ENCODE measurements at regions not wholly inside any gene's neighbourhood (a gene's known extent, or its start where the extent isn't known, plus 50 kb on each side); places are given as distances from the start of the nearest gene placed in this dataset.
"Not testable (repeated sequence)": the region's sequence is repeated elsewhere in the genome, so short reads cannot be mapped to it uniquely, and the experiment has no call there.

- no peak for ATAC-seq (ENCODE audit: poor library complexity)
- no peaks in the 10 kb centered on the region for H3K4me1 ChIP-seq (ENCODE audit: insufficient read depth, low read length)
- peaks cover 0 to 7% of the 10 kb centered on the region in 2 experiments for H3K9me3 ChIP-seq (ENCODE audit: control insufficient read depth in 1 of 2, insufficient read depth in 1 of 2, low read length in 2 of 2)
- H3K27ac Mint-ChIP-seq, result no peak overlapping the region
- H3K4me3 Mint-ChIP-seq, result no peak overlapping the region
- H3K4me1 Mint-ChIP-seq (ENCODE audit: low read depth), result no peaks in the 10 kb centered on the region
- no peak overlapping the region for H3K4me3 ChIP-seq (ENCODE audit: low read length)
- H3K36me3 ChIP-seq (ENCODE audit: insufficient read depth, low read length), result no peaks in the 10 kb centered on the region
- ChIA-PET CTCF (no interaction called here), POLR2A (no interaction called here)
- H3K9me3 Mint-ChIP-seq, result no peaks in the 10 kb centered on the region
- TF ChIP-seq, protein P1, sequence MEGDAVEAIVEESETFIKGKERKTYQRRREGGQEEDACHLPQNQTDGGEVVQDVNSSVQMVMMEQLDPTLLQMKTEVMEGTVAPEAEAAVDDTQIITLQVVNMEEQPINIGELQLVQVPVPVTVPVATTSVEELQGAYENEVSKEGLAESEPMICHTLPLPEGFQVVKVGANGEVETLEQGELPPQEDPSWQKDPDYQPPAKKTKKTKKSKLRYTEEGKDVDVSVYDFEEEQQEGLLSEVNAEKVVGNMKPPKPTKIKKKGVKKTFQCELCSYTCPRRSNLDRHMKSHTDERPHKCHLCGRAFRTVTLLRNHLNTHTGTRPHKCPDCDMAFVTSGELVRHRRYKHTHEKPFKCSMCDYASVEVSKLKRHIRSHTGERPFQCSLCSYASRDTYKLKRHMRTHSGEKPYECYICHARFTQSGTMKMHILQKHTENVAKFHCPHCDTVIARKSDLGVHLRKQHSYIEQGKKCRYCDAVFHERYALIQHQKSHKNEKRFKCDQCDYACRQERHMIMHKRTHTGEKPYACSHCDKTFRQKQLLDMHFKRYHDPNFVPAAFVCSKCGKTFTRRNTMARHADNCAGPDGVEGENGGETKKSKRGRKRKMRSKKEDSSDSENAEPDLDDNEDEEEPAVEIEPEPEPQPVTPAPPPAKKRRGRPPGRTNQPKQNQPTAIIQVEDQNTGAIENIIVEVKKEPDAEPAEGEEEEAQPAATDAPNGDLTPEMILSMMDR (IDR thresholded peaks at IDR 0.05), result no peak
- no peak overlapping the region for H3K27ac ChIP-seq (ENCODE audit: low read depth in 1 of 2, low read length in 2 of 2)
- H3K27me3 Mint-ChIP-seq, result peaks cover 7% of the 10 kb centered on the region
- intact Hi-C loops (cut with DNase I, micrococcal nuclease), result no loop called here
- no peak for DNase-seq
- no peaks in the 10 kb centered on the region for H3K36me3 Mint-ChIP-seq (ENCODE audit: low read depth)
- no peaks in the 10 kb centered on the region for H3K27me3 ChIP-seq (ENCODE audit: control insufficient read depth in 1 of 2, insufficient read depth in 2 of 2, low read length in 2 of 2)
These were observed 368.4 kb downstream of the PRDM5 start for GRCh38 chr4:120554086-120554485.

- H3K27me3 Mint-ChIP-seq; H3K27ac Mint-ChIP-seq; H3K4me3 ChIP-seq (ENCODE audit: low read length); H3K27me3 ChIP-seq (ENCODE audit: control insufficient read depth in 1 of 2, insufficient read depth in 2 of 2, low read length in 2 of 2); CTCF ChIA-PET; H3K36me3 Mint-ChIP-seq (ENCODE audit: low read depth); ATAC-seq (ENCODE audit: poor library complexity); H3K4me3 Mint-ChIP-seq; H3K4me1 Mint-ChIP-seq (ENCODE audit: low read depth); H3K9me3 Mint-ChIP-seq; intact Hi-C loops (cut with DNase I, micrococcal nuclease); H3K9me3 ChIP-seq (ENCODE audit: control insufficient read depth in 1 of 2, insufficient read depth in 1 of 2, low read length in 2 of 2); POLR2A ChIA-PET; H3K27ac ChIP-seq (ENCODE audit: low read depth in 1 of 2, low read length in 2 of 2); DNase-seq; H3K36me3 ChIP-seq (ENCODE audit: insufficient read depth, low read length); H3K4me1 ChIP-seq (ENCODE audit: insufficient read depth, low read length): not testable (repeated sequence)
These were observed 371.8 kb downstream of the PRDM5 start for GRCh38 chr4:120550624-120551220.

DNA sequence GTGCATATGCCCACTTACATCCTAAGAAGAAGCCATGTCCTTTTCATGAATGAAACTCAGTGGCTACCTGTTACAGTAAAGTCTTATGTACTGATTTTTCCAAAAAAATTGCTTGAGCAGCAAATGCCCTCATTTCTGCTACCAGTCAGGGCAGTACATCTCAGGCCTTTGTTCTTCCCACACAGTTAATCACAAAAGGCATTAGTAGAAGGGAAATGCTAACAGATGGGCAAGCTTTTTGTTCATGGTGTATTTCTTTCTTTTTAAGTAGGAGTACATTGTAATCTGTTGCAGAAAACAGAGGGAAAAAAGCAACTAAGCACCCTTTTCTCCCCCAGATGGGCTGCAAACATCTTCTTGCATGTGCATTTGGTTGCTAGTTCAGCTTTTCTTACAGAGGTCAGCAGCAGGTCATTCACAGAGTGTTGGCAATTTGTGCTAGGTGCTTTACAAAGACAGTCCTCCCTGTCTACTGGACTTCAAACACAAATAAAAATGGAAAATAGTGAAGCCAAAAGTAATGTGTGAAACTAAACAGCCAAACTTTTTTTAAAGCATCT is 373.4 kb downstream of the PRDM5 start:
- Mint-ChIP-seq H3K4me1 (ENCODE audit: low read depth) (no peaks in the 10 kb centered on the region), H3K27me3 (no peaks in the 10 kb centered on the region), H3K4me3 (no peak overlapping the region), H3K36me3 (ENCODE audit: low read depth) (no peaks in the 10 kb centered on the region), H3K27ac (no peak overlapping the region), H3K9me3 (no peaks in the 10 kb centered on the region)
- no peak overlapping the region for H3K4me3 ChIP-seq (ENCODE audit: low read length)
- H3K9me3 ChIP-seq (ENCODE audit: control insufficient read depth in 1 of 2, insufficient read depth in 1 of 2, low read length in 2 of 2), result peaks cover 0 to 7% of the 10 kb centered on the region in 2 experiments
- ChIA-PET CTCF (no interaction called here), POLR2A (no interaction called here)
- TF ChIP-seq, protein P1 (IDR thresholded peaks at IDR 0.05), result no peak
- H3K27me3 ChIP-seq (ENCODE audit: control insufficient read depth in 1 of 2, insufficient read depth in 2 of 2, low read length in 2 of 2), result no peaks in the 10 kb centered on the region
- ATAC-seq (ENCODE audit: poor library complexity), result no peak
- intact Hi-C loops (cut with DNase I, micrococcal nuclease), result no loop called here
- DNase-seq, result no peak
- H3K4me1 ChIP-seq (ENCODE audit: insufficient read depth, low read length), result no peaks in the 10 kb centered on the region
- H3K36me3 ChIP-seq (ENCODE audit: insufficient read depth, low read length), result no peaks in the 10 kb centered on the region
- H3K27ac ChIP-seq (ENCODE audit: low read depth in 1 of 2, low read length in 2 of 2), result no peak overlapping the region

- ChIA-PET CTCF (no interaction called here), POLR2A (no interaction called here)
- Mint-ChIP-seq H3K9me3 (no peaks in the 10 kb centered on the region), H3K36me3 (ENCODE audit: low read depth) (no peaks in the 10 kb centered on the region), H3K27ac (no peak overlapping the region), H3K27me3 (no peaks in the 10 kb centered on the region), H3K4me1 (ENCODE audit: low read depth) (no peaks in the 10 kb centered on the region), H3K4me3 (no peak overlapping the region)
- no peaks in the 10 kb centered on the region for H3K9me3 ChIP-seq (ENCODE audit: control insufficient read depth in 1 of 2, insufficient read depth in 1 of 2, low read length in 2 of 2)
- no peaks in the 10 kb centered on the region for H3K36me3 ChIP-seq (ENCODE audit: insufficient read depth, low read length)
- H3K27me3 ChIP-seq (ENCODE audit: control insufficient read depth in 1 of 2, insufficient read depth in 2 of 2, low read length in 2 of 2), result no peaks in the 10 kb centered on the region
- H3K27ac ChIP-seq (ENCODE audit: low read depth in 1 of 2, low read length in 2 of 2), result no peak overlapping the region
- intact Hi-C loops (cut with DNase I, micrococcal nuclease), result no loop called here
- DNase-seq, result no peak
- H3K4me1 ChIP-seq (ENCODE audit: insufficient read depth, low read length), result no peaks in the 10 kb centered on the region
- ATAC-seq (ENCODE audit: poor library complexity), result no peak
- TF ChIP-seq, protein P1 (IDR thresholded peaks at IDR 0.05), result no peak
- no peak overlapping the region for H3K4me3 ChIP-seq (ENCODE audit: low read length)
These were observed 377.1 kb downstream of the PRDM5 start for GRCh38 chr4:120545391-120545790.
